ENCODE measurements at regions not wholly inside any gene's neighbourhood (a gene's known extent, or its start where the extent isn't known, plus 50 kb on each side); places are given as distances from the start of the nearest gene placed in this dataset.

GRCh38 chr10:105733924-105734323, 1092.8 kb downstream of the SORCS3 start:
- TF ChIP-seq POLR2A (IDR thresholded peaks at IDR 0.05; ENCODE audit: low read depth, low read length) (no peak), CTCF (conservative IDR thresholded peaks at IDR 0.05; ENCODE audit: low read depth, low read length) (no peak), BHLHE40 (IDR thresholded peaks at IDR 0.05; ENCODE audit: low read depth, low read length) (no peak), FOS (IDR thresholded peaks at IDR 0.05; ENCODE audit: low read depth, low read length) (no peak), RAD21 (IDR thresholded peaks at IDR 0.05; ENCODE audit: low read length) (no peak)
